ENCODE measurements at regions not wholly inside any gene's neighbourhood (a gene's known extent, or its start where the extent isn't known, plus 50 kb on each side); places are given as distances from the start of the nearest gene placed in this dataset.

- no peak for TF ChIP-seq CTCF (IDR thresholded peaks at IDR 0.05)
- FAIRE-seq: no peak
- H3K4me3 ChIP-seq: no peak overlapping the region
- H3K4me1 ChIP-seq: no peaks in the 10 kb centered on the region
- 79 to 81% methylated on average over 1 of the region's 1 CpG for WGBS, 2 donors
- DNase-seq: no peak
- no peaks in the 10 kb centered on the region for H3K9me3 ChIP-seq
- no peaks in the 10 kb centered on the region for H3K27me3 ChIP-seq
- ATAC-seq: no peak
- intact Hi-C loops (cut with DNase I): no loop called here
- H3K27ac ChIP-seq: no peak overlapping the region
- H3K36me3 ChIP-seq: no peaks in the 10 kb centered on the region
These were observed 867.3 kb downstream of the TTLL7 start for GRCh38 chr1:83131692-83131955.

GRCh38 chr1:83130886-83131691 is 867.8 kb downstream of the TTLL7 start:
- Histone ChIP-seq H3K27me3 (no peaks in the 10 kb centered on the region), H3K9me3 (no peaks in the 10 kb centered on the region), H3K36me3 (no peaks in the 10 kb centered on the region), H3K27ac (no peak overlapping the region), H3K4me3 (no peak overlapping the region), H3K4me1 (no peaks in the 10 kb centered on the region)
- no peak for DNase-seq
- FAIRE-seq: no peak
- no peak for ATAC-seq
- intact Hi-C loops (cut with DNase I): no loop called here
- TF ChIP-seq CTCF (IDR thresholded peaks at IDR 0.05): no peak
- 92 to 98% methylated on average over 3 of the region's 3 CpGs for WGBS, 2 donors

DNA sequence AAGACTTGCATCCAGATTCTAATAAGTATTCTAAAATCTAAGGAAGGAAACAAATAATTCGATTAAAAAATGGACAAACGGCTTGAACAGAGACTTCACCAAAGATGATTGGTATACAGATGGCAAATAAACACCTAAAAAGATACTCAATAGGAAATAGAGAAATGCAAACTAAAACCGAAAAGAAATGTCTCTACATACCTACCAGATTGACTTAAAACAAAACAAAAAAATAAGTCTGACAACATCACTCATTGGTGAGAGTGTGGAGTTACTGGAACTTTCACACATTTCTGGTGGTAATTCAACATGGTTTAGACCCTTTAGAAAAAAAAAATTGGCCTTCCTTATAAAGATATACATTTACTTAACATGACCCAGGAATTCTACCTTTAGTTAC is 869.8 kb downstream of the TTLL7 start:
- H3K27me3 ChIP-seq: no peaks in the 10 kb centered on the region
- H3K4me1 ChIP-seq: no peaks in the 10 kb centered on the region
- intact Hi-C loops (cut with DNase I): no loop called here
- TF ChIP-seq CTCF (IDR thresholded peaks at IDR 0.05): no peak
- no peak for ATAC-seq
- 91 to 97% methylated on average over 3 of the region's 3 CpGs for WGBS, 2 donors
- no peaks in the 10 kb centered on the region for H3K36me3 ChIP-seq
- DNase-seq: no peak
- H3K27ac ChIP-seq: no peak overlapping the region
- no peak overlapping the region for H3K4me3 ChIP-seq
- FAIRE-seq: no peak
- H3K9me3 ChIP-seq: no peaks in the 10 kb centered on the region

DNA sequence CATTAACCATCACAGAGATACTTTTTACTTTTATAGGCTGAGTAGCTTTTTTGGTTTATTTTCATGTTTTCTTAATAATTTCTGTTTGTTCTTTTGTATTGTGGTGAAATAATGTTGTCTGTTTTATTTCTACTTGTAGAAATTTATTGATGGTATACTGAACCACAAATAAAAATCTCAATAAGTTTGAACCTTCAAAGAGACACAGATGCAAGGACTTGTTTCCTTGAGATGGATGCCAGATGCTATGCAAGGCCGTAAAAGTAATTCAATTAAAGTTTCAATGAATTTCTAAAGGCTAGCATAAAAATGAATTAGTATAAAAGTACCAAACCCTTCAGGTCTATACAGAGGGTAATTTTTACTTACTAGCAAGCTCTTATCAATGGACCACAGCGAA is 873.5 kb downstream of the TTLL7 start:
- DNase-seq (no peak), ATAC-seq (no peak), FAIRE-seq (no peak)
- Histone ChIP-seq H3K27ac (no peak overlapping the region), H3K9me3 (no peaks in the 10 kb centered on the region), H3K4me3 (no peak overlapping the region), H3K4me1 (no peaks in the 10 kb centered on the region), H3K27me3 (no peaks in the 10 kb centered on the region), H3K36me3 (no peaks in the 10 kb centered on the region)
- intact Hi-C loops (cut with DNase I): no loop called here
- 89 to 91% methylated on average over 2 of the region's 2 CpGs for WGBS, 2 donors
- no peak for TF ChIP-seq CTCF (IDR thresholded peaks at IDR 0.05)

DNA sequence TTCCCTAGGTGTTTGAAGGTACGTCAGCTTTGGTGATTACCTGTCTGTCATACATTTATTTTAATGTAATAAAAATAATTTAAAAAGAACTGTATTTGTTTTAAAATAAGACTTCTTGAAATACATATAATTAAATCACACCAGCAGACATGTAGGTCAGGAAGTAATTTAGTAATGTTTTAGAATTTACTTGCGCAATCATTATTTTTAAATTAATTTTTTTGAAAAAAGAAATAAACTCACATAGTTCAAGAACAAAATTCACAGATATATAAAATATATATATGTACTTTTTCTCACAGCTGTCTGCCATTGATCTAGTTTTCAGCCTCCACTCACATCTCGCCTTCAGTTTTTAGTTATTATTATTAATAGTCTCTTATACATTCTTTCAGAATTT is 875.9 kb downstream of the TTLL7 start:
- WGBS, 2 donors: 94 to 96% methylated on average over 3 of the region's 3 CpGs
- peak; percentile 97 for FAIRE-seq
- no peaks in the 10 kb centered on the region for H3K36me3 ChIP-seq
- DNase-seq: no peak
- no peak for TF ChIP-seq CTCF (IDR thresholded peaks at IDR 0.05)
- no peaks in the 10 kb centered on the region for H3K27me3 ChIP-seq
- no peaks in the 10 kb centered on the region for H3K4me1 ChIP-seq
- no peak overlapping the region for H3K4me3 ChIP-seq
- H3K27ac ChIP-seq: no peak overlapping the region
- H3K9me3 ChIP-seq: no peaks in the 10 kb centered on the region
- ATAC-seq: no peak
- intact Hi-C loops (cut with DNase I): no loop called here

All from pancreas (tissue), 10 donors.